B cell (primary cell): ENCODE measurements at regions not wholly inside any gene's neighbourhood (a gene's known extent, or its start where the extent isn't known, plus 50 kb on each side); places are given as distances from the start of the nearest gene placed in this dataset.
"Not testable (repeated sequence)": the region's sequence is repeated elsewhere in the genome, so short reads cannot be mapped to it uniquely, and the experiment has no call there.

Experiments
- ATAC-seq: fragments of 200-7000 bp; cut with Tn5 transposase; one replicate; pipeline ENCODE4 v1.10.0; 2021; ENCODE audit warnings: low read depth, mild to moderate bottlenecking, moderate number of reproducible peaks, moderate library complexity
- CTCF ChIA-PET: fragments of 350-600 bp; sonication (Branson Sonifier 250); formaldehyde crosslinking; loops from one replicate; lab custom pipeline; 2021; ENCODE audit warnings: antibody characterized with exemption, inconsistent platforms; lab: Charles Lee
- POLR2A ChIA-PET: fragments of 350-600 bp; sonication (Branson Sonifier 250); formaldehyde crosslinking; loops from one replicate; lab custom pipeline; 2021; ENCODE audit warnings: antibody characterized with exemption; lab: Charles Lee
- DNase-seq: peaks from one replicate; pipeline ENCODE4 v3.0.0; 2013
- H2AFZ ChIP-seq: 2 replicates; pipeline ENCODE4 v1.6.1; 2012; ENCODE audit warnings: mild to moderate bottlenecking, low read depth, low read length; ENCODE audit not compliant: insufficient read depth, poor library complexity, severe bottlenecking
- H3K27ac ChIP-seq, 2 donors: 1 replicate in 1 of 2; 2 replicates in 1 of 2; pipeline ENCODE4 v1.5.1; 2012 to 2013; ENCODE audit warnings: low read length in 2 of 2, mild to moderate bottlenecking in 2 of 2, moderate library complexity in 1 of 2
- H3K27me3 ChIP-seq, 4 experiments: fragments of 200-600 bp in 1 of 4; sonication (generic) in 1 of 4; replicated peaks in 1 of 4; 1 replicate in 2 of 4; 2 replicates in 2 of 4; pipeline versions ENCODE4 v1.6.1 to v1.7.0; 2013 to 2016; ENCODE audit warnings: low read length in 3 of 4, mild to moderate bottlenecking in 2 of 4, mixed read lengths in 1 of 4, moderate library complexity in 1 of 4; ENCODE audit not compliant: insufficient read depth in 4 of 4, control insufficient read depth in 3 of 4; ENCODE audit errors: control extremely low read depth in 1 of 4
- H3K36me3 ChIP-seq, 2 experiments: replicated peaks in 1 of 2; 1 replicate in 1 of 2; 2 replicates in 1 of 2; pipeline versions ENCODE4 v1.6.1 to v1.7.1; 2013; ENCODE audit warnings: low read length in 1 of 2; ENCODE audit not compliant: insufficient read depth in 2 of 2, control insufficient read depth in 1 of 2; ENCODE audit errors: control extremely low read depth in 1 of 2, extremely low read depth in 1 of 2
- H3K4me1 ChIP-seq, 2 donors: fragments of 200-600 bp in 1 of 2; sonication (generic) in 1 of 2; 1 replicate in 1 of 2; 2 replicates in 1 of 2; pipeline versions ENCODE4 v1.5.1 to v1.6.1; 2013 to 2017; ENCODE audit warnings: low read length in 2 of 2; ENCODE audit not compliant: control insufficient read depth in 2 of 2, insufficient read depth in 2 of 2
- H3K4me2 ChIP-seq: replicated peaks from 2 replicates; pipeline ENCODE3; 2012; ENCODE audit warnings: mild to moderate bottlenecking, low read depth, low read length; ENCODE audit not compliant: poor library complexity, severe bottlenecking
- H3K4me3 ChIP-seq, 5 experiments: fragments of 200-600 bp in 1 of 5; sonication (generic) in 1 of 5; 1 replicate in 3 of 5; 2 replicates in 2 of 5; pipeline versions ENCODE4 v1.5.1 to v1.7.0; 2011 to 2016; ENCODE audit warnings: low read length in 4 of 5, mild to moderate bottlenecking in 4 of 5, low read depth in 2 of 5, control low read depth in 1 of 5, moderate library complexity in 1 of 5; ENCODE audit not compliant: insufficient read depth in 1 of 5; ENCODE audit errors: control extremely low read depth in 1 of 5, extremely low read depth in 1 of 5
- H3K79me2 ChIP-seq: fragments of 200-600 bp; sonication (generic); one replicate; pipeline ENCODE4 v1.6.0; 2016; ENCODE audit warnings: low read length; ENCODE audit not compliant: control insufficient read depth, insufficient read depth
- H3K9ac ChIP-seq: fragments of 200-600 bp; sonication (generic); 2 replicates; pipeline ENCODE4 v1.6.1; 2017; ENCODE audit warnings: mild to moderate bottlenecking, low read length, moderate library complexity
- H3K9me3 ChIP-seq, 3 donors: one replicate each; pipeline versions ENCODE4 v1.6.1 to v1.7.1; 2013; ENCODE audit warnings: low read length in 2 of 3; ENCODE audit not compliant: control insufficient read depth in 2 of 3, insufficient read depth in 1 of 3; ENCODE audit errors: control extremely low read depth in 1 of 3
- H4K20me1 ChIP-seq: 2 replicates; pipeline ENCODE4 v1.6.0; 2012; ENCODE audit warnings: mild to moderate bottlenecking, low read length; ENCODE audit not compliant: insufficient read depth, control insufficient read depth, poor library complexity, severe bottlenecking
- H3K27ac Mint-ChIP-seq: one replicate; pipeline ENCODE4 v1.8.0; 2021; ENCODE audit warnings: mixed read lengths
- H3K27me3 Mint-ChIP-seq: one replicate; pipeline ENCODE4 v1.8.0; 2021; ENCODE audit warnings: mixed read lengths
- H3K4me1 Mint-ChIP-seq: one replicate; pipeline ENCODE4 v1.8.0; 2021; ENCODE audit warnings: mixed read lengths
- H3K4me3 Mint-ChIP-seq: one replicate; pipeline ENCODE4 v1.8.0; 2021; ENCODE audit warnings: mixed read lengths
- H3K9me3 Mint-ChIP-seq: one replicate; pipeline ENCODE4 v1.8.0; 2022; ENCODE audit warnings: mixed read lengths; ENCODE audit not compliant: insufficient read depth
- EZH2 ChIP-seq: IDR thresholded peaks from 2 replicates; pipeline ENCODE4 v1.6.1; 2012; ENCODE audit warnings: borderline replicate concordance, low read depth, mild to moderate bottlenecking, moderate library complexity, low read length; ENCODE audit not compliant: insufficient read depth, poor library complexity, severe bottlenecking
- WGBS: methylation state at CpG from one replicate; pipeline ENCODE4 v1.1.5; 2013; ENCODE audit warnings: missing lambda C conversion rate; ENCODE audit not compliant: insufficient coverage; 5-methylcytosine and 5-hydroxymethylcytosine counted together
- intact Hi-C: fragments of 100-400 bp; cut with micrococcal nuclease; formaldehyde crosslinking; loops from one replicate; pipeline ENCODE4 v1.10.0; 2022
- TF ChIP-seq, protein P1 (sequence below): fragments of 200-600 bp; IDR thresholded peaks from one replicate; pipeline ENCODE4 v1.8.0; 2022; ENCODE audit warnings: antibody characterized with exemption, mild to moderate bottlenecking

DNA sequence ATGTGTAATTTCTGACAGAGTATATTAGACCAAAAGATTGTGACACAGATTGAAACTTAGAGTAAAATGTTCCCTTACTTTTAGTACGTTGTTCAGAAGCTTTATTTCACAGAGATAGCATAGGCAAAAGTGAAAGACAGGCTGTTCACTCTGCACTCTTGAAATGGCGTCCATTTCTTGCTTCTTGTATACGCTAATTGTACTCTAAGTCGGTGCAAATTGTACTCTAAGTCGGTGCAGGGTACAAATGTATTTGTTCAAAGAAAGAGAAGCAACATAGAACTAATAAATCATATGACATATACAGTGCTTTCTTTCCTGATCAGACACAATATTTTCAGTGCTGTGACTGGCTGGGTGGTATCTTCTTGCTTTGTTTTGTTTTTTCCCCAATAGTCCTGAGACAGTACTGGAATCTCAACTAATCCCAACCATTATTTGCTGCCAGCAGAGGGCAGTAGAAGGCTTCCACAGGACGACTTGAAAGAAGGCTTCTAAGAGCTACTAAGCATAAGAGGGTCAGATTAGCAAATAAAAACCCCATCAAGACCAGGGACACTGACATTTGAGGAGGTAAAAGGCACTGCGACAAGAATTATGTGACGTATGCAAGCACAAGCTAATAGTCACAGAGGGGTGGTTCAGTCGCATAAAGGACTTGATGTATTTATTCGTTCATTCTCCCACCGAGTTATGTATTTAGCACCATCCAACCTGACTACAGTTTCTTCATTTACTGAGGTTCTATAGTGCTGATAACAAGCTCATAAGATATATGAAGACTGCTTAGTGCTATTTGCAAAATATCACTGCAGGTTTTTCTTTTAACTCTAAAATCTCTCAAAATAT is 831.8 kb downstream of the TAF11L14 start:
- CTCF ChIA-PET: interaction anchor here (0.6 to 2.4 kb wide), 8 partner anchors 12 to 1140 kb away, joined by 3 to 19 read pairs (median 3); no protein-coding TSS in a partner anchor
- 72% methylated on average over 4 of the region's 11 CpGs for WGBS
- H3K4me2 ChIP-seq: no peak overlapping the region

GRCh38 chr5:18466731-18467130 is 832.5 kb downstream of the TAF11L14 start:
- DNase-seq (no peak), ATAC-seq (no peak)
- no peak overlapping the region for H3K27ac Mint-ChIP-seq
- Histone ChIP-seq H3K4me3 (no peak overlapping the region), H3K9me3 (no peaks in the 10 kb centered on the region), H3K27ac (no peak overlapping the region), H3K9ac (no peak overlapping the region), H2AFZ (no peak overlapping the region), H3K4me1 (no peaks in the 10 kb centered on the region), H4K20me1 (no peaks in the 10 kb centered on the region), H3K79me2 (no peaks in the 10 kb centered on the region), H3K36me3 (no peaks in the 10 kb centered on the region), H3K4me2 (no peak overlapping the region), H3K27me3 (no peaks in the 10 kb centered on the region)
- intact Hi-C loops: loop anchor here (1.0 to 10.0 kb wide), 2 partner anchors 232 to 1148 kb away; no protein-coding TSS in a partner anchor
- H3K27me3 Mint-ChIP-seq: no peaks in the 10 kb centered on the region
- WGBS: no CpG with 5 or more reads among the region's 1 CpG
- CTCF ChIA-PET: interaction anchor here (0.7 to 2.4 kb wide), 6 partner anchors 13 to 1140 kb away, joined by 3 to 19 read pairs (median 4); no protein-coding TSS in a partner anchor
- TF ChIP-seq EZH2: no peak
- TF ChIP-seq, protein P1, sequence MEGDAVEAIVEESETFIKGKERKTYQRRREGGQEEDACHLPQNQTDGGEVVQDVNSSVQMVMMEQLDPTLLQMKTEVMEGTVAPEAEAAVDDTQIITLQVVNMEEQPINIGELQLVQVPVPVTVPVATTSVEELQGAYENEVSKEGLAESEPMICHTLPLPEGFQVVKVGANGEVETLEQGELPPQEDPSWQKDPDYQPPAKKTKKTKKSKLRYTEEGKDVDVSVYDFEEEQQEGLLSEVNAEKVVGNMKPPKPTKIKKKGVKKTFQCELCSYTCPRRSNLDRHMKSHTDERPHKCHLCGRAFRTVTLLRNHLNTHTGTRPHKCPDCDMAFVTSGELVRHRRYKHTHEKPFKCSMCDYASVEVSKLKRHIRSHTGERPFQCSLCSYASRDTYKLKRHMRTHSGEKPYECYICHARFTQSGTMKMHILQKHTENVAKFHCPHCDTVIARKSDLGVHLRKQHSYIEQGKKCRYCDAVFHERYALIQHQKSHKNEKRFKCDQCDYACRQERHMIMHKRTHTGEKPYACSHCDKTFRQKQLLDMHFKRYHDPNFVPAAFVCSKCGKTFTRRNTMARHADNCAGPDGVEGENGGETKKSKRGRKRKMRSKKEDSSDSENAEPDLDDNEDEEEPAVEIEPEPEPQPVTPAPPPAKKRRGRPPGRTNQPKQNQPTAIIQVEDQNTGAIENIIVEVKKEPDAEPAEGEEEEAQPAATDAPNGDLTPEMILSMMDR: no peak
- H3K4me3 Mint-ChIP-seq: no peak overlapping the region
- H3K4me1 Mint-ChIP-seq: no peaks in the 10 kb centered on the region
- POLR2A ChIA-PET: no interaction called here
- no peaks in the 10 kb centered on the region for H3K9me3 Mint-ChIP-seq

More for the DNA sequence above, 831.8 kb downstream of the TAF11L14 start:
- POLR2A ChIA-PET: no interaction called here
- Mint-ChIP-seq H3K4me3 (no peak overlapping the region), H3K9me3 (no peaks in the 10 kb centered on the region), H3K4me1 (no peaks in the 10 kb centered on the region), H3K27me3 (no peaks in the 10 kb centered on the region), H3K27ac (no peak overlapping the region)
- Histone ChIP-seq H3K36me3 (no peaks in the 10 kb centered on the region), H3K27ac (no peak overlapping the region), H3K9ac (no peak overlapping the region), H4K20me1 (no peaks in the 10 kb centered on the region), H3K4me1 (no peaks in the 10 kb centered on the region), H3K9me3 (no peaks in the 10 kb centered on the region), H3K27me3 (no peaks in the 10 kb centered on the region), H3K4me3 (no peak overlapping the region), H3K79me2 (no peaks in the 10 kb centered on the region), H2AFZ (no peak overlapping the region)
- TF ChIP-seq, protein P1: peak; percentile 88
- TF ChIP-seq EZH2: no peak
- ATAC-seq (peak; percentile 57), DNase-seq (peak; percentile 46)
- intact Hi-C loops: loop anchor here (1.0 to 10.0 kb wide), 2 partner anchors 232 to 1149 kb away; no protein-coding TSS in a partner anchor

- intact Hi-C loops, H3K27ac Mint-ChIP-seq, H3K9me3 Mint-ChIP-seq, ATAC-seq, H2AFZ ChIP-seq, H3K4me1 ChIP-seq, H3K4me3 ChIP-seq, POLR2A ChIA-PET, H3K4me1 Mint-ChIP-seq, H3K27me3 ChIP-seq, H3K9ac ChIP-seq, H3K9me3 ChIP-seq, H3K27ac ChIP-seq, DNase-seq, H3K27me3 Mint-ChIP-seq, H3K4me2 ChIP-seq, H3K4me3 Mint-ChIP-seq, H4K20me1 ChIP-seq, H3K79me2 ChIP-seq, H3K36me3 ChIP-seq, CTCF ChIA-PET: not testable (repeated sequence)
- 97% methylated on average over 9 of the region's 15 CpGs for WGBS
These were observed 837.5 kb downstream of the TAF11L14 start for GRCh38 chr5:18471791-18472190.
